OCI-LY7 (cell line): ENCODE measurements at regions not wholly inside any gene's neighbourhood (a gene's known extent, or its start where the extent isn't known, plus 50 kb on each side); places are given as distances from the start of the nearest gene placed in this dataset.

ENCODE experiments used
- BruUV-seq: library from RNA; stranded (reverse); fragments of 400-500 nt; replicated peaks from 2 replicates; lab custom pipeline; 2021; lab: Mats Ljungman, UMichigan
- CTCF ChIA-PET: fragments of 300-600 bp; sonication (Branson Sonifier 250); formaldehyde crosslinking; loops from one replicate; lab custom pipeline; 2022; ENCODE audit warnings: antibody characterized with exemption; ENCODE audit not compliant: unreplicated experiment; lab: Charles Lee
- POLR2A ChIA-PET: fragments of 300-600 bp; sonication (Branson Sonifier 250); formaldehyde crosslinking; loops from one replicate; lab custom pipeline; 2022; ENCODE audit warnings: antibody characterized with exemption; lab: Charles Lee
- DNase-seq: peaks from one replicate; pipeline ENCODE4 v3.0.0-alpha.2; 2015; ENCODE audit warnings: low spot score
- H2AFZ ChIP-seq: fragments of 200-600 bp; sonication (generic), shearing (Covaris generic); 2 replicates; pipeline ENCODE4 v1.6.1; 2014; ENCODE audit warnings: mild to moderate bottlenecking, antibody characterized with exemption, low read length, moderate library complexity
- H3K27ac ChIP-seq: fragments of 200-600 bp; sonication (generic); 2 replicates; pipeline ENCODE4 v1.5.1; 2014; ENCODE audit warnings: mixed run types, low read depth, mild to moderate bottlenecking, moderate library complexity, low read length, inconsistent platforms; ENCODE audit not compliant: poor library complexity, severe bottlenecking
- H3K36me3 ChIP-seq: fragments of 200-600 bp; sonication (generic); 2 replicates; pipeline ENCODE4 v1.6.1; 2014; ENCODE audit warnings: mild to moderate bottlenecking, antibody characterized with exemption, low read length, moderate library complexity, mixed read lengths; ENCODE audit not compliant: insufficient read depth
- H3K4me1 ChIP-seq: fragments of 200-600 bp; sonication (generic); 2 replicates; pipeline ENCODE4 v1.5.1; 2014; ENCODE audit warnings: mild to moderate bottlenecking, low read length; ENCODE audit not compliant: insufficient read depth, poor library complexity, severe bottlenecking
- H3K4me2 ChIP-seq: fragments of 200-600 bp; sonication (generic); 2 replicates; pipeline ENCODE4 v1.6.1; 2014; ENCODE audit warnings: mild to moderate bottlenecking, low read length
- H3K4me3 ChIP-seq: fragments of 200-600 bp; sonication (generic); 2 replicates; pipeline ENCODE4 v1.5.1; 2014; ENCODE audit warnings: mild to moderate bottlenecking, low read depth, low read length; ENCODE audit not compliant: poor library complexity, severe bottlenecking
- H3K79me2 ChIP-seq: fragments of 200-600 bp; sonication (generic); 2 replicates; pipeline ENCODE4 v1.6.1; 2016; ENCODE audit warnings: low read depth, mild to moderate bottlenecking, low read length, moderate library complexity, mixed read lengths; ENCODE audit not compliant: insufficient read depth
- H3K9me2 ChIP-seq: fragments of 200-600 bp; sonication (generic); 2 replicates; pipeline ENCODE4 v1.6.1; 2016; ENCODE audit warnings: mild to moderate bottlenecking, low read length, mixed read lengths; ENCODE audit not compliant: insufficient read depth
- H3K9me3 ChIP-seq: fragments of 200-600 bp; sonication (generic); 2 replicates; pipeline ENCODE4 v1.6.1; 2014; ENCODE audit warnings: mild to moderate bottlenecking, mixed run types, low read length, mixed read lengths
- H4K20me1 ChIP-seq: fragments of 200-600 bp; sonication (generic); 2 replicates; pipeline ENCODE4 v1.6.1; 2014; ENCODE audit warnings: mild to moderate bottlenecking, antibody characterized with exemption, low read length, moderate library complexity, mixed read lengths; ENCODE audit not compliant: insufficient read depth
- EZH2phosphoT487 ChIP-seq: fragments of 200-600 bp; sonication (generic); IDR thresholded peaks from 2 replicates; pipeline ENCODE4 v1.6.1; 2018; ENCODE audit warnings: low read depth, borderline replicate concordance, mild to moderate bottlenecking, mixed run types, antibody characterized with exemption, low read length, moderate library complexity, mixed read lengths
- intact Hi-C: fragments of 100-400 bp; cut with micrococcal nuclease; formaldehyde crosslinking; loops from one replicate; pipeline ENCODE4 v1.10.0; 2022; ENCODE audit not compliant: unreplicated experiment
- TF ChIP-seq, protein P1 (sequence below): fragments of 200-600 bp; sonication (generic); conservative IDR thresholded peaks from 2 replicates; pipeline ENCODE4 v1.5.1; 2014; ENCODE audit warnings: mild to moderate bottlenecking, antibody characterized with exemption, low read length, moderate library complexity, mixed read lengths

DNA sequence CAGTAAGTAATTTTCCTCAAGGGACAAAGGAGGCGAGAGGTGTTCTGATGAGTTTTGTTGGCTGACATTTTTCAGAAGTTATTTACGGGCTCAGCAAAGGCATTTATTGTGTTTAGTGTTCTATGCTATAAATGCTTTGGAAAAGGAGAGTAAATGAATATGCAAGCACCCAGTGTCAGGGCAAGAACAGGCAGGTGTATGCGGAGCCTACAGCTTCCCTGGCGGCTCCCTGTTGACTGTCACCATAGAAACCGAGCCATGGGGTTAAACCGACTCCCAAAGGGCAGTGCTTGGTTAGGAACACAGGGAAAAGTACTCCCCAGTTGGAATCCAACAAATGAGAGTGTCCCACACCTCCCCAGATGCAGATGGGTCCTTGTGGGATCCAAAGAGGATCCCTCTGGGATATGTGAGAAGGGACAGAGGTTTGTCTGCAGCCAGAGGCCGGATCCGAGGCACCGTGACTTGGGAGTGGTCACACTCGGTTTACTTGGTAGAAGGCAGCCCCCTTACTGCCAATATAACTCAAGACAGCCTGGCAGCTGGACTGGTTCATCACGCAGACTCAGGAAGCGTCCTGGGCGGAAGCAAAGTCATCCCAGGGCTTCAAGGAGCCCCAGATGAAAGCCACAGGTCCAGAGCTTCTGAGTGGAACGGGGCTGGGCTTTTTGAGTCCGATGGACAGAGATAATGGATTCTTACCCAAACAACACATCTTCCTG, 329.7 kb downstream of the CTTN start:
- Histone ChIP-seq H3K4me3 (no peak overlapping the region), H3K79me2 (no peaks in the 10 kb centered on the region), H4K20me1 (no peaks in the 10 kb centered on the region), H3K36me3 (no peaks in the 10 kb centered on the region), H3K27ac (no peak overlapping the region), H3K4me1 (no peaks in the 10 kb centered on the region), H2AFZ (no peak overlapping the region), H3K4me2 (no peak overlapping the region), H3K9me2 (no peaks in the 10 kb centered on the region), H3K9me3 (no peaks in the 10 kb centered on the region)
- POLR2A ChIA-PET, result no interaction called here
- DNase-seq, result no peak
- CTCF ChIA-PET, result no interaction called here
- BruUV-seq, result no TSS peak
- no peak for TF ChIP-seq EZH2phosphoT487
- TF ChIP-seq, protein P1, sequence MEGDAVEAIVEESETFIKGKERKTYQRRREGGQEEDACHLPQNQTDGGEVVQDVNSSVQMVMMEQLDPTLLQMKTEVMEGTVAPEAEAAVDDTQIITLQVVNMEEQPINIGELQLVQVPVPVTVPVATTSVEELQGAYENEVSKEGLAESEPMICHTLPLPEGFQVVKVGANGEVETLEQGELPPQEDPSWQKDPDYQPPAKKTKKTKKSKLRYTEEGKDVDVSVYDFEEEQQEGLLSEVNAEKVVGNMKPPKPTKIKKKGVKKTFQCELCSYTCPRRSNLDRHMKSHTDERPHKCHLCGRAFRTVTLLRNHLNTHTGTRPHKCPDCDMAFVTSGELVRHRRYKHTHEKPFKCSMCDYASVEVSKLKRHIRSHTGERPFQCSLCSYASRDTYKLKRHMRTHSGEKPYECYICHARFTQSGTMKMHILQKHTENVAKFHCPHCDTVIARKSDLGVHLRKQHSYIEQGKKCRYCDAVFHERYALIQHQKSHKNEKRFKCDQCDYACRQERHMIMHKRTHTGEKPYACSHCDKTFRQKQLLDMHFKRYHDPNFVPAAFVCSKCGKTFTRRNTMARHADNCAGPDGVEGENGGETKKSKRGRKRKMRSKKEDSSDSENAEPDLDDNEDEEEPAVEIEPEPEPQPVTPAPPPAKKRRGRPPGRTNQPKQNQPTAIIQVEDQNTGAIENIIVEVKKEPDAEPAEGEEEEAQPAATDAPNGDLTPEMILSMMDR, result no peak
- intact Hi-C loops, result no loop called here

GRCh38 chr11:70729949-70730348, 331.6 kb downstream of the CTTN start:
- no peak overlapping the region for H3K27ac ChIP-seq
- no peak overlapping the region for H3K4me3 ChIP-seq
- no peaks in the 10 kb centered on the region for H3K9me2 ChIP-seq
- DNase-seq, result no peak
- ChIA-PET POLR2A (no interaction called here), CTCF (no interaction called here)
- no TSS peak for BruUV-seq
- H3K36me3 ChIP-seq, result no peaks in the 10 kb centered on the region
- H2AFZ ChIP-seq, result no peak overlapping the region
- no peaks in the 10 kb centered on the region for H4K20me1 ChIP-seq
- H3K9me3 ChIP-seq, result no peaks in the 10 kb centered on the region
- TF ChIP-seq, protein P1, result no peak
- TF ChIP-seq EZH2phosphoT487, result no peak
- H3K79me2 ChIP-seq, result no peaks in the 10 kb centered on the region
- H3K4me2 ChIP-seq, result no peak overlapping the region
- intact Hi-C loops, result no loop called here
- no peaks in the 10 kb centered on the region for H3K4me1 ChIP-seq

- no peak overlapping the region for H2AFZ ChIP-seq
- no peak overlapping the region for H3K27ac ChIP-seq
- ChIA-PET CTCF (no interaction called here), POLR2A (no interaction called here)
- no peaks in the 10 kb centered on the region for H4K20me1 ChIP-seq
- no peak for DNase-seq
- no TSS peak for BruUV-seq
- no peaks in the 10 kb centered on the region for H3K9me2 ChIP-seq
- no peaks in the 10 kb centered on the region for H3K79me2 ChIP-seq
- H3K4me1 ChIP-seq, result no peaks in the 10 kb centered on the region
- TF ChIP-seq, protein P1, result no peak
- TF ChIP-seq EZH2phosphoT487, result no peak
- H3K36me3 ChIP-seq, result no peaks in the 10 kb centered on the region
- no peak overlapping the region for H3K4me2 ChIP-seq
- H3K4me3 ChIP-seq, result no peak overlapping the region
- intact Hi-C loops, result no loop called here
- no peaks in the 10 kb centered on the region for H3K9me3 ChIP-seq
Measured at GRCh38 chr11:70730411-70730810, 332.1 kb downstream of the CTTN start.
